ENCODE measurements at regions not wholly inside any gene's neighbourhood (a gene's known extent, or its start where the extent isn't known, plus 50 kb on each side); places are given as distances from the start of the nearest gene placed in this dataset.

DNA sequence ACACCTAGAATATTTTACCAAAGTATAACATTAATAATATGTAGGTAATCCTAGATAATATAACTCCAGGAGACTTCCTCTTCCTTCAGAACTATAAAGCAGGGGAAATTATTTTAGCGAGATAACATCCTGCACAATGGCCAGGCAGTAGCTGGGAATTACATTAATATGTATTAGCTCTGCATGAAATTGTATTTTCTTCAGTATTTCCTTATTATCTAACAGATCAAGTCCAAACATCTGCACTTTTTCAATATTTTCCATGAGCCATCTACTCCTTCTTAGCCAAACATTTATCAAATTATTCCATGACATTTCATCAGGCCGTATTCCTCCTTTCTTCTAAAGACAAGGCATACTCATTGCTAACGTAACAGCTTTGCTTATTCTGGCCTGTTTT is 98.8 kb upstream of the PCDH9 start:
- TF ChIP-seq, protein P1, sequence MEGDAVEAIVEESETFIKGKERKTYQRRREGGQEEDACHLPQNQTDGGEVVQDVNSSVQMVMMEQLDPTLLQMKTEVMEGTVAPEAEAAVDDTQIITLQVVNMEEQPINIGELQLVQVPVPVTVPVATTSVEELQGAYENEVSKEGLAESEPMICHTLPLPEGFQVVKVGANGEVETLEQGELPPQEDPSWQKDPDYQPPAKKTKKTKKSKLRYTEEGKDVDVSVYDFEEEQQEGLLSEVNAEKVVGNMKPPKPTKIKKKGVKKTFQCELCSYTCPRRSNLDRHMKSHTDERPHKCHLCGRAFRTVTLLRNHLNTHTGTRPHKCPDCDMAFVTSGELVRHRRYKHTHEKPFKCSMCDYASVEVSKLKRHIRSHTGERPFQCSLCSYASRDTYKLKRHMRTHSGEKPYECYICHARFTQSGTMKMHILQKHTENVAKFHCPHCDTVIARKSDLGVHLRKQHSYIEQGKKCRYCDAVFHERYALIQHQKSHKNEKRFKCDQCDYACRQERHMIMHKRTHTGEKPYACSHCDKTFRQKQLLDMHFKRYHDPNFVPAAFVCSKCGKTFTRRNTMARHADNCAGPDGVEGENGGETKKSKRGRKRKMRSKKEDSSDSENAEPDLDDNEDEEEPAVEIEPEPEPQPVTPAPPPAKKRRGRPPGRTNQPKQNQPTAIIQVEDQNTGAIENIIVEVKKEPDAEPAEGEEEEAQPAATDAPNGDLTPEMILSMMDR (IDR thresholded peaks at IDR 0.05; ENCODE audit: insufficient read depth, low read depth, low read length), result no peak
- no peak for TF ChIP-seq EZH2 (IDR thresholded peaks at IDR 0.05; ENCODE audit: insufficient read depth, low read length)
